ENCODE measurements at regions not wholly inside any gene's neighbourhood (a gene's known extent, or its start where the extent isn't known, plus 50 kb on each side); places are given as distances from the start of the nearest gene placed in this dataset.

GRCh38 chr13:62910541-62911060 lies 1495.0 kb upstream of the PCDH20 start (continued):
- TF ChIP-seq CTCF (IDR thresholded peaks at IDR 0.05 in 2 of 3, conservative IDR thresholded peaks at IDR 0.05 in 1 of 3; ENCODE audit: borderline replicate concordance in 1 of 3, insufficient read depth in 1 of 3, low read depth in 2 of 3, low read length in 2 of 3): no peak
- TF ChIP-seq SIN3A (IDR thresholded peaks at IDR 0.05; ENCODE audit: low read depth): no peak
- no peak for TF ChIP-seq YY1 (IDR thresholded peaks at IDR 0.05; ENCODE audit: extremely low read depth, insufficient replicate concordance, low read depth, low read length)
- no peak for TF ChIP-seq MAX (IDR thresholded peaks at IDR 0.05)
- no peak for TF ChIP-seq FOSL1 (IDR thresholded peaks at IDR 0.05; ENCODE audit: low read depth)
- TF ChIP-seq POLR2AphosphoS5 (IDR thresholded peaks at IDR 0.05; ENCODE audit: low read depth, low read length): no peak
- no peak for TF ChIP-seq EGR1 (IDR thresholded peaks at IDR 0.05; ENCODE audit: low read depth)
- no peak for TF ChIP-seq ZFX (IDR thresholded peaks at IDR 0.05)
- no peak for TF ChIP-seq SP1 (IDR thresholded peaks at IDR 0.05; ENCODE audit: low read depth)

- BruUV-seq (replicated peaks): no TSS peak
- H3K4me2 ChIP-seq (ENCODE audit: low read length): no peak overlapping the region
- H3K36me3 ChIP-seq (ENCODE audit: control insufficient read depth in 1 of 2, insufficient read depth in 2 of 2, low read length in 2 of 2): no peaks in the 10 kb centered on the region
- H3K9ac ChIP-seq (ENCODE audit: low read length): no peak overlapping the region
- no peaks in the 10 kb centered on the region for H3K9me3 ChIP-seq (ENCODE audit: control insufficient read depth in 1 of 2, insufficient read depth in 1 of 2, low read depth in 1 of 2, low read length in 2 of 2)
- ChIA-PET CTCF (no interaction called here), RAD21 (ENCODE audit: low non-redundant PET in 1 of 2, low total read pairs in 2 of 2, uncharacterized antibody in 2 of 2, unreplicated experiment in 2 of 2) (no interaction called here), POLR2A (no interaction called here)
- no peaks in the 10 kb centered on the region for H4K20me1 ChIP-seq (ENCODE audit: insufficient read depth)
- no peaks in the 10 kb centered on the region for H3K4me1 ChIP-seq (ENCODE audit: control insufficient read depth in 1 of 2, insufficient read depth in 2 of 2, low read length in 2 of 2)
- ATAC-seq (no peak), DNase-seq (ENCODE audit: low read depth, low spot score) (no peak)
- intact Hi-C loops (cut with micrococcal nuclease): no loop called here
- no peak overlapping the region for H3K4me3 ChIP-seq (replicated peaks in 1 of 2; ENCODE audit: low read depth in 1 of 2, low read length in 2 of 2)
- H2AFZ ChIP-seq (ENCODE audit: low read depth, low read length, poor library complexity, severe bottlenecking): no peak overlapping the region
- no peaks in the 10 kb centered on the region for H3K27me3 ChIP-seq (ENCODE audit: insufficient read depth, low read length)
- H3K79me2 ChIP-seq (ENCODE audit: insufficient read depth, low read length): no peaks in the 10 kb centered on the region
- no peak overlapping the region for H3K27ac ChIP-seq (ENCODE audit: low read depth, low read length)
- TF ChIP-seq ELF1 (IDR thresholded peaks at IDR 0.05; ENCODE audit: borderline replicate concordance, low read depth) (no peak), FOSL1 (IDR thresholded peaks at IDR 0.05; ENCODE audit: low read depth) (no peak), CTCF (IDR thresholded peaks at IDR 0.05 in 2 of 3, conservative IDR thresholded peaks at IDR 0.05 in 1 of 3; ENCODE audit: borderline replicate concordance in 1 of 3, insufficient read depth in 1 of 3, low read depth in 2 of 3, low read length in 2 of 3) (no peak)
- TF ChIP-seq, protein P1, sequence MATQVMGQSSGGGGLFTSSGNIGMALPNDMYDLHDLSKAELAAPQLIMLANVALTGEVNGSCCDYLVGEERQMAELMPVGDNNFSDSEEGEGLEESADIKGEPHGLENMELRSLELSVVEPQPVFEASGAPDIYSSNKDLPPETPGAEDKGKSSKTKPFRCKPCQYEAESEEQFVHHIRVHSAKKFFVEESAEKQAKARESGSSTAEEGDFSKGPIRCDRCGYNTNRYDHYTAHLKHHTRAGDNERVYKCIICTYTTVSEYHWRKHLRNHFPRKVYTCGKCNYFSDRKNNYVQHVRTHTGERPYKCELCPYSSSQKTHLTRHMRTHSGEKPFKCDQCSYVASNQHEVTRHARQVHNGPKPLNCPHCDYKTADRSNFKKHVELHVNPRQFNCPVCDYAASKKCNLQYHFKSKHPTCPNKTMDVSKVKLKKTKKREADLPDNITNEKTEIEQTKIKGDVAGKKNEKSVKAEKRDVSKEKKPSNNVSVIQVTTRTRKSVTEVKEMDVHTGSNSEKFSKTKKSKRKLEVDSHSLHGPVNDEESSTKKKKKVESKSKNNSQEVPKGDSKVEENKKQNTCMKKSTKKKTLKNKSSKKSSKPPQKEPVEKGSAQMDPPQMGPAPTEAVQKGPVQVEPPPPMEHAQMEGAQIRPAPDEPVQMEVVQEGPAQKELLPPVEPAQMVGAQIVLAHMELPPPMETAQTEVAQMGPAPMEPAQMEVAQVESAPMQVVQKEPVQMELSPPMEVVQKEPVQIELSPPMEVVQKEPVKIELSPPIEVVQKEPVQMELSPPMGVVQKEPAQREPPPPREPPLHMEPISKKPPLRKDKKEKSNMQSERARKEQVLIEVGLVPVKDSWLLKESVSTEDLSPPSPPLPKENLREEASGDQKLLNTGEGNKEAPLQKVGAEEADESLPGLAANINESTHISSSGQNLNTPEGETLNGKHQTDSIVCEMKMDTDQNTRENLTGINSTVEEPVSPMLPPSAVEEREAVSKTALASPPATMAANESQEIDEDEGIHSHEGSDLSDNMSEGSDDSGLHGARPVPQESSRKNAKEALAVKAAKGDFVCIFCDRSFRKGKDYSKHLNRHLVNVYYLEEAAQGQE (IDR thresholded peaks at IDR 0.05; ENCODE audit: low read depth): no peak
- H3K9me2 ChIP-seq (ENCODE audit: insufficient read depth): peaks cover 13% of the 10 kb centered on the region
Measured at GRCh38 chr13:62908321-62908720, 1492.7 kb upstream of the PCDH20 start.

Measured in HCT116 (cell line).